ENCODE measurements at regions not wholly inside any gene's neighbourhood (a gene's known extent, or its start where the extent isn't known, plus 50 kb on each side); places are given as distances from the start of the nearest gene placed in this dataset.
"Not testable (repeated sequence)": the region's sequence is repeated elsewhere in the genome, so short reads cannot be mapped to it uniquely, and the experiment has no call there.

- not testable (repeated sequence) for TF ChIP-seq CTCF (IDR thresholded peaks at IDR 0.05); EZH2 (IDR thresholded peaks at IDR 0.05; ENCODE audit: borderline replicate concordance, insufficient read depth, low read depth, low read length, poor library complexity, severe bottlenecking)
Measured at GRCh38 chr2:207233141-207233540, 67.4 kb upstream of the KLF7 start.

Measured in B cell (primary cell).